Neural cell (in vitro differentiated cells): ENCODE measurements at regions not wholly inside any gene's neighbourhood (a gene's known extent, or its start where the extent isn't known, plus 50 kb on each side); places are given as distances from the start of the nearest gene placed in this dataset.

ENCODE experiments used
- CTCF ChIP-seq: fragments of 450-650 bp; IDR thresholded peaks from 2 replicates; pipeline ENCODE4 v1.5.1; 2014; ENCODE audit warnings: antibody characterized with exemption, mild to moderate bottlenecking, moderate library complexity; ENCODE audit not compliant: poor library complexity, severe bottlenecking
- EZH2 ChIP-seq: fragments of 200-600, 300-800 bp; shearing (Covaris generic), sonication (generic); IDR thresholded peaks from 2 replicates; pipeline ENCODE4 v1.6.1; 2014; ENCODE audit warnings: antibody characterized with exemption, low read length, borderline replicate concordance, mild to moderate bottlenecking; ENCODE audit not compliant: insufficient read depth, poor library complexity, severe bottlenecking
- POLR2AphosphoS5 ChIP-seq: IDR thresholded peaks from 2 replicates; pipeline ENCODE4 v1.6.1; 2012
- TAF1 ChIP-seq: IDR thresholded peaks from 2 replicates; pipeline ENCODE4 v1.6.1; 2012; ENCODE audit warnings: low read depth

DNA sequence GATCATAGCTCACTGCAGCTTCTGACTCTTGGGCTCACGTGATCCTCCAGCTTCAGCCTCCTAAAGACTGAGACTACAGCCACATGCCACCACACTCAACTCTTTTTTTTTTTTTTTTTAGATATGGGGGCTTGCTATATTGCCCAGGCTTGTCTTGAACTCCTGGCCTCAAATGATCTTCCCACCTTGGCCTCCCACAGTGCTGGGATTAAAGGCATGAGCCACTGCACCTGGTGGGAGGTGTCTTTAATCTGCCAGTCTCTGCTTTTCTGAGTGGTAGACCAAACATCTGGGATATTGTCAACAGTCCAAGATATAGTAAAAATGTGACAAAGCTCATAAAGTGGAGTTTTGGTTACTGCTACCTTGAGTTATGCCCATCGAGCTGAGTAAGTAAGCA is 104.9 kb upstream of the FOXP2 start:
- TF ChIP-seq CTCF: no peak
- TF ChIP-seq POLR2AphosphoS5: no peak
- TF ChIP-seq TAF1: no peak
- no peak for TF ChIP-seq EZH2
